ENCODE measurements at regions not wholly inside any gene's neighbourhood (a gene's known extent, or its start where the extent isn't known, plus 50 kb on each side); places are given as distances from the start of the nearest gene placed in this dataset.

DNA sequence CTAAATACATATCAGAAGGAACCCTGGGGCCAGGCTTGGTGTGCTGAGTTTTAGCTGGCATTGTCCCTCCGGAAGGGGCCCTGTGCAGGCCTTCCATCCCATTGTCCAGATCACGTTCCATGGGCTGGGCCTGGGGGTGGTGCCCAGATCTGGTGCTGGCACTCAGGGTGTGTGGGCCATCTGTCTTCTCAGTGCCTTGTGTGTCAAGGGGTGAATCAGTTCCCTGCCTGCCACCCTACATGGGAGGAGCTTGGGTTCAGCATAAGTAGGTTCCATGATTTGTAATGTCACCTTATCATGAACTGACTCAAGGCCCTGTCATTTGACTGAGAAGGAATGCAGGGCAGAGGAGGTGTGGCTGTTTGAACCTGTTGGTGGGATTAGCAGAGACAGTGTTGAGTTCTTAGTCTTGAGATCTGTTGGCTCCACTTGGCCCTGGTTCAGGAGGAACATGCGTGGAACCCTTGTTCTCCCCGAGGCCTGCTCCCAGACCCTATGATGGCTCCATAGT lies 176.8 kb downstream of the MACROH2A1 start (continued):
- TF ChIP-seq NR2F6 (IDR thresholded peaks at IDR 0.05) (no peak), NR2F6 (CRISPR knock-in tag; IDR thresholded peaks at IDR 0.05) (no peak), ZNF138 (CRISPR knock-in tag; IDR thresholded peaks at IDR 0.05; ENCODE audit: low read depth) (no peak), ZNF557 (CRISPR knock-in tag; IDR thresholded peaks at IDR 0.05) (no peak), ZNF619 (CRISPR knock-in tag; IDR thresholded peaks at IDR 0.05) (no peak), ZNF101 (CRISPR knock-in tag; IDR thresholded peaks at IDR 0.05; ENCODE audit: borderline replicate concordance, low read depth) (no peak)
- TF ChIP-seq, protein P1, sequence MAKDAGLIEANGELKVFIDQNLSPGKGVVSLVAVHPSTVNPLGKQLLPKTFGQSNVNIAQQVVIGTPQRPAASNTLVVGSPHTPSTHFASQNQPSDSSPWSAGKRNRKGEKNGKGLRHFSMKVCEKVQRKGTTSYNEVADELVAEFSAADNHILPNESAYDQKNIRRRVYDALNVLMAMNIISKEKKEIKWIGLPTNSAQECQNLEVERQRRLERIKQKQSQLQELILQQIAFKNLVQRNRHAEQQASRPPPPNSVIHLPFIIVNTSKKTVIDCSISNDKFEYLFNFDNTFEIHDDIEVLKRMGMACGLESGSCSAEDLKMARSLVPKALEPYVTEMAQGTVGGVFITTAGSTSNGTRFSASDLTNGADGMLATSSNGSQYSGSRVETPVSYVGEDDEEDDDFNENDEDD (CRISPR knock-in tag; IDR thresholded peaks at IDR 0.05; ENCODE audit: borderline replicate concordance) = no peak

DNA sequence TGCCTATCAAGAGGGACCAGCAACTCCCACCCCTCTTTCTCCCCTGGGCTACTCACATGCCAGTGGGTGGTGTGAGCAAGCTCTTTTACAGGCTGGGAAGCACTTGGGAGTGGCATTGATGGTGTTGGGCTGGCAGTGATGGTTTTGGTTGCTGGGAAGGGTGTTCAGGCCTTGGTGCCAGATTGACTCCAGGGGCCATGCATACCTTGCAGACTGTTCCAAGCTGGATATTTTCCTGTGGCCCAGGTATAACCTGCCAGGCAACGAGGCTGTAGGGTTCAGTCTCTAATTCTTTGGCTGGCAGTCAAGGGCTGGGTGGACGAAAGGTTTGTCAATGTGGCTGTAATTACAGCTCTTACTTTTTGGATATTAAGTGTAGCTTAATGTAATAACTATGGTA lies 177.3 kb downstream of the MACROH2A1 start:
- no peak overlapping the region for H3K4me2 ChIP-seq (ENCODE audit: low read depth, low read length)
- no peak for TF ChIP-seq FOXM1 (CRISPR knock-in tag; IDR thresholded peaks at IDR 0.05)
- TF ChIP-seq TARDBP (CRISPR knock-in tag; IDR thresholded peaks at IDR 0.05) = no peak
- TF ChIP-seq, protein P2, sequence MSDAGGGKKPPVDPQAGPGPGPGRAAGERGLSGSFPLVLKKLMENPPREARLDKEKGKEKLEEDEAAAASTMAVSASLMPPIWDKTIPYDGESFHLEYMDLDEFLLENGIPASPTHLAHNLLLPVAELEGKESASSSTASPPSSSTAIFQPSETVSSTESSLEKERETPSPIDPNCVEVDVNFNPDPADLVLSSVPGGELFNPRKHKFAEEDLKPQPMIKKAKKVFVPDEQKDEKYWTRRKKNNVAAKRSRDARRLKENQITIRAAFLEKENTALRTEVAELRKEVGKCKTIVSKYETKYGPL (CRISPR knock-in tag; IDR thresholded peaks at IDR 0.05) = no peak
- TF ChIP-seq ZBTB3 (CRISPR knock-in tag; IDR thresholded peaks at IDR 0.05; ENCODE audit: borderline replicate concordance, low read depth) = no peak
- no peak for TF ChIP-seq ZNF572 (CRISPR knock-in tag; IDR thresholded peaks at IDR 0.05)
- no peak for TF ChIP-seq ZNF598 (CRISPR knock-in tag; IDR thresholded peaks at IDR 0.05; ENCODE audit: borderline replicate concordance)
- no peak for TF ChIP-seq ZSCAN22 (CRISPR knock-in tag; IDR thresholded peaks at IDR 0.05)
- TF ChIP-seq HCFC1 (IDR thresholded peaks at IDR 0.05; ENCODE audit: low read depth, low read length) = no peak
- no peak for TF ChIP-seq HDAC1 (CRISPR knock-in tag; IDR thresholded peaks at IDR 0.05)
- no peak for TF ChIP-seq EEA1 (CRISPR knock-in tag; IDR thresholded peaks at IDR 0.05; ENCODE audit: borderline replicate concordance)
- TF ChIP-seq, protein P3, sequence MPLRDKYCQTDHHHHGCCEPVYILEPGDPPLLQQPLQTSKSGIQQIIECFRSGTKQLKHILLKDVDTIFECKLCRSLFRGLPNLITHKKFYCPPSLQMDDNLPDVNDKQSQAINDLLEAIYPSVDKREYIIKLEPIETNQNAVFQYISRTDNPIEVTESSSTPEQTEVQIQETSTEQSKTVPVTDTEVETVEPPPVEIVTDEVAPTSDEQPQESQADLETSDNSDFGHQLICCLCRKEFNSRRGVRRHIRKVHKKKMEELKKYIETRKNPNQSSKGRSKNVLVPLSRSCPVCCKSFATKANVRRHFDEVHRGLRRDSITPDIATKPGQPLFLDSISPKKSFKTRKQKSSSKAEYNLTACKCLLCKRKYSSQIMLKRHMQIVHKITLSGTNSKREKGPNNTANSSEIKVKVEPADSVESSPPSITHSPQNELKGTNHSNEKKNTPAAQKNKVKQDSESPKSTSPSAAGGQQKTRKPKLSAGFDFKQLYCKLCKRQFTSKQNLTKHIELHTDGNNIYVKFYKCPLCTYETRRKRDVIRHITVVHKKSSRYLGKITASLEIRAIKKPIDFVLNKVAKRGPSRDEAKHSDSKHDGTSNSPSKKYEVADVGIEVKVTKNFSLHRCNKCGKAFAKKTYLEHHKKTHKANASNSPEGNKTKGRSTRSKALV (CRISPR knock-in tag; IDR thresholded peaks at IDR 0.05) = no peak
- TF ChIP-seq EED (CRISPR knock-in tag; IDR thresholded peaks at IDR 0.05) = no peak
- no peak for TF ChIP-seq ZNF44 (CRISPR knock-in tag; IDR thresholded peaks at IDR 0.05)
- TF ChIP-seq NFE2 (CRISPR knock-in tag; IDR thresholded peaks at IDR 0.05) = no peak
- TF ChIP-seq ZNF788 (CRISPR knock-in tag; IDR thresholded peaks at IDR 0.05; ENCODE audit: borderline replicate concordance) = no peak
- H2AFZ ChIP-seq (ENCODE audit: low read length) = no peak overlapping the region
- H3K4me3 ChIP-seq (replicated peaks in 1 of 3; ENCODE audit: insufficient read depth in 1 of 3, low read depth in 2 of 3, low read length in 3 of 3) = no peak overlapping the region
- FAIRE-seq = no peak
- CTCF ChIA-PET (ENCODE audit: low intra/inter-chr PET ratio, low total read pairs) = no interaction called here
- peaks cover 32% of the 10 kb centered on the region for H3K4me1 ChIP-seq (ENCODE audit: insufficient read depth, low read length)
- no peak for ATAC-seq
- intact Hi-C loops (cut with micrococcal nuclease; ENCODE audit: unreplicated experiment) = no loop called here
- in situ Hi-C loops (cut with HindIII; ENCODE audit: extremely low pct_ligation_motif_present, low pct_unique_long_range_greater_than_20kb) = no loop called here
- H3K9ac ChIP-seq (ENCODE audit: insufficient read depth, low read depth, low read length) = no peak overlapping the region
- 94% methylated on average over 2 of the region's 2 CpGs for WGBS (ENCODE audit: low lambda C conversion rate)
- no TSS peak for BruUV-seq (replicated peaks)
- no peak for DNase-seq (ENCODE audit: low spot score)
- H3K27ac ChIP-seq (ENCODE audit: extremely low read length, insufficient read depth, low read length) = no peak overlapping the region
- H3K27me3 ChIP-seq (ENCODE audit: control insufficient read depth in 1 of 2, insufficient read depth in 2 of 2, low read length in 2 of 2) = no peaks in the 10 kb centered on the region
- POLR2A ChIA-PET = no interaction called here
- H4K20me1 ChIP-seq (ENCODE audit: insufficient read depth, low read length) = no peaks in the 10 kb centered on the region
- H3K36me3 ChIP-seq (replicated peaks in 1 of 2; ENCODE audit: control insufficient read depth in 1 of 2, insufficient read depth in 2 of 2, low read length in 2 of 2) = no peaks in the 10 kb centered on the region
- H3K9me3 ChIP-seq (ENCODE audit: low read length) = no peaks in the 10 kb centered on the region
- no peaks in the 10 kb centered on the region for H3K79me2 ChIP-seq (ENCODE audit: insufficient read depth, low read length)

All from HepG2 (cell line).